Caco-2 (cell line): ENCODE measurements at regions not wholly inside any gene's neighbourhood (a gene's known extent, or its start where the extent isn't known, plus 50 kb on each side); places are given as distances from the start of the nearest gene placed in this dataset.

Experiments used
- BruUV-seq: library from RNA; stranded (reverse); fragments of 400-500 nt; replicated peaks from 2 replicates; lab custom pipeline; 2021; lab: Mats Ljungman, UMichigan
- CTCF ChIA-PET: fragments of 300-600 bp; sonication (Branson Sonifier 250); formaldehyde crosslinking; loops from one replicate; lab custom pipeline; 2022; ENCODE audit warnings: antibody characterized with exemption; lab: Charles Lee
- POLR2A ChIA-PET: fragments of 300-600 bp; sonication (Branson Sonifier 250); formaldehyde crosslinking; loops from one replicate; lab custom pipeline; 2022; ENCODE audit warnings: antibody characterized with exemption; lab: Charles Lee
- DNase-seq, 2 experiments: peaks; one replicate each; pipeline versions ENCODE4 v3.0.0 to v3.0.0-alpha.2; 2020 to 2022
- H3K27me3 ChIP-seq: replicated peaks from 2 replicates; pipeline ENCODE4 v1.6.0; 2011; ENCODE audit warnings: low read length; ENCODE audit not compliant: control insufficient read depth, insufficient read depth
- H3K36me3 ChIP-seq: 2 replicates; pipeline ENCODE4 v1.5.1; 2011; ENCODE audit warnings: low read length; ENCODE audit not compliant: control insufficient read depth, insufficient read depth
- H3K4me1 ChIP-seq: fragments of 250-450 bp; sonication (Bioruptor Pico); 2 replicates; pipeline ENCODE4 v1.5.1; 2020; ENCODE audit warnings: mild to moderate bottlenecking
- H3K4me3 ChIP-seq: 2 replicates; pipeline ENCODE4 v1.5.1; 2011; ENCODE audit warnings: low read depth, mild to moderate bottlenecking, control low read depth, low read length
- H3K9me3 ChIP-seq: fragments of 250-450 bp; sonication (Bioruptor Pico); 2 replicates; pipeline ENCODE4 v1.5.1; 2020; ENCODE audit warnings: mild to moderate bottlenecking, moderate library complexity
- H3K27ac Mint-ChIP-seq: one replicate; pipeline ENCODE4 v1.8.0; 2022; ENCODE audit warnings: mixed read lengths; ENCODE audit not compliant: unreplicated experiment
- H3K27me3 Mint-ChIP-seq: one replicate; pipeline ENCODE4 v1.8.0; 2022; ENCODE audit warnings: mixed read lengths; ENCODE audit not compliant: insufficient read depth, unreplicated experiment
- H3K36me3 Mint-ChIP-seq: one replicate; pipeline ENCODE4 v1.8.0; 2022; ENCODE audit warnings: mild to moderate bottlenecking, mixed read lengths; ENCODE audit not compliant: insufficient read depth, unreplicated experiment
- H3K4me1 Mint-ChIP-seq: one replicate; pipeline ENCODE4 v1.8.0; 2022; ENCODE audit warnings: low read depth, mixed read lengths; ENCODE audit not compliant: unreplicated experiment
- H3K4me3 Mint-ChIP-seq: one replicate; pipeline ENCODE4 v1.8.0; 2022; ENCODE audit warnings: mild to moderate bottlenecking, moderate library complexity, mixed read lengths; ENCODE audit not compliant: unreplicated experiment
- H3K9me3 Mint-ChIP-seq: one replicate; pipeline ENCODE4 v1.8.0; 2022; ENCODE audit warnings: mixed read lengths; ENCODE audit not compliant: unreplicated experiment
- CTCF ChIP-seq, 2 experiments: fragments of 200-600 bp in 1 of 2; IDR thresholded peaks; 1 replicate in 1 of 2; 2 replicates in 1 of 2; pipeline versions ENCODE4 v1.5.1 to v1.8.0; 2011 to 2022; ENCODE audit warnings: antibody characterized with exemption in 1 of 2, control low read depth in 1 of 2, inconsistent platforms in 1 of 2, low read depth in 1 of 2, low read length in 1 of 2, mild to moderate bottlenecking in 1 of 2, moderate library complexity in 1 of 2; ENCODE audit not compliant: insufficient read depth in 1 of 2, severe bottlenecking in 1 of 2, unreplicated experiment in 1 of 2
- intact Hi-C: fragments of 100-400 bp; cut with micrococcal nuclease; formaldehyde crosslinking; loops from one replicate; pipeline ENCODE4 v1.10.0; 2022; ENCODE audit not compliant: unreplicated experiment

DNA sequence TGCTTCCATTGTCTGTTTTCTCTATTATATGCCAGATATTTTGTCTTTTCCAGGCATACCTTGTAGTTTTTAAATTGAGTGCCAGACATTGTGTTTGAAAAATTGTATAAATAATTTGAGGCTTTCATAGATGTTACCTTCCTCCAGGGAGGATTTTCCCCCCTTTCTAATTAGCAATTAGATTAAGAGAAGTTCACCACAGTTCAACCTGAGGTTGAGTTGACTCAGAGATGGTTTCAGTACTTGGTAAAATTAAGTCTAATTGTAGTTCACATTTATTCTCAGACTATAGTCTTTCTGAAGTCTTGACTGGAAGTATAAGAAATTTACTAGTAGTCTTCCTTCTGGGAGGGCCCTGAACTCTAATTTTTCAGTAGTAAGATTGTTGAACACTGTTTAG, 104.1 kb upstream of the SCEL start:
- no peak overlapping the region for H3K27ac Mint-ChIP-seq
- H3K27me3 Mint-ChIP-seq, result no peaks in the 10 kb centered on the region
- POLR2A ChIA-PET, result no interaction called here
- H3K4me3 Mint-ChIP-seq, result no peak overlapping the region
- no peaks in the 10 kb centered on the region for H3K4me1 Mint-ChIP-seq
- intact Hi-C loops, result no loop called here
- BruUV-seq, result no TSS peak
- H3K9me3 ChIP-seq, result no peaks in the 10 kb centered on the region
- no peak for DNase-seq
- no peak overlapping the region for H3K4me3 ChIP-seq
- CTCF ChIA-PET, result no interaction called here
- no peak for TF ChIP-seq CTCF (IDR thresholded peaks at IDR 0.05; ENCODE audit: insufficient read depth in 1 of 2, low read depth in 1 of 2, low read length in 1 of 2, severe bottlenecking in 1 of 2, unreplicated experiment in 1 of 2)
- H3K36me3 ChIP-seq, result no peaks in the 10 kb centered on the region
- no peaks in the 10 kb centered on the region for H3K36me3 Mint-ChIP-seq
- no peaks in the 10 kb centered on the region for H3K9me3 Mint-ChIP-seq
- H3K27me3 ChIP-seq, result no peaks in the 10 kb centered on the region
- no peaks in the 10 kb centered on the region for H3K4me1 ChIP-seq

- Mint-ChIP-seq H3K27ac (no peak overlapping the region), H3K4me1 (no peaks in the 10 kb centered on the region), H3K4me3 (no peak overlapping the region), H3K27me3 (no peaks in the 10 kb centered on the region), H3K36me3 (no peaks in the 10 kb centered on the region), H3K9me3 (no peaks in the 10 kb centered on the region)
- no peaks in the 10 kb centered on the region for H3K36me3 ChIP-seq
- no peak for DNase-seq
- no peaks in the 10 kb centered on the region for H3K9me3 ChIP-seq
- ChIA-PET POLR2A (no interaction called here), CTCF (no interaction called here)
- no peaks in the 10 kb centered on the region for H3K27me3 ChIP-seq
- no peak overlapping the region for H3K4me3 ChIP-seq
- intact Hi-C loops, result no loop called here
- H3K4me1 ChIP-seq, result no peaks in the 10 kb centered on the region
- no peak for TF ChIP-seq CTCF (IDR thresholded peaks at IDR 0.05; ENCODE audit: insufficient read depth in 1 of 2, low read depth in 1 of 2, low read length in 1 of 2, severe bottlenecking in 1 of 2, unreplicated experiment in 1 of 2)
- BruUV-seq, result no TSS peak
Observed at GRCh38 chr13:77430377-77430951, 103.6 kb upstream of the MYCBP2 start.

DNA sequence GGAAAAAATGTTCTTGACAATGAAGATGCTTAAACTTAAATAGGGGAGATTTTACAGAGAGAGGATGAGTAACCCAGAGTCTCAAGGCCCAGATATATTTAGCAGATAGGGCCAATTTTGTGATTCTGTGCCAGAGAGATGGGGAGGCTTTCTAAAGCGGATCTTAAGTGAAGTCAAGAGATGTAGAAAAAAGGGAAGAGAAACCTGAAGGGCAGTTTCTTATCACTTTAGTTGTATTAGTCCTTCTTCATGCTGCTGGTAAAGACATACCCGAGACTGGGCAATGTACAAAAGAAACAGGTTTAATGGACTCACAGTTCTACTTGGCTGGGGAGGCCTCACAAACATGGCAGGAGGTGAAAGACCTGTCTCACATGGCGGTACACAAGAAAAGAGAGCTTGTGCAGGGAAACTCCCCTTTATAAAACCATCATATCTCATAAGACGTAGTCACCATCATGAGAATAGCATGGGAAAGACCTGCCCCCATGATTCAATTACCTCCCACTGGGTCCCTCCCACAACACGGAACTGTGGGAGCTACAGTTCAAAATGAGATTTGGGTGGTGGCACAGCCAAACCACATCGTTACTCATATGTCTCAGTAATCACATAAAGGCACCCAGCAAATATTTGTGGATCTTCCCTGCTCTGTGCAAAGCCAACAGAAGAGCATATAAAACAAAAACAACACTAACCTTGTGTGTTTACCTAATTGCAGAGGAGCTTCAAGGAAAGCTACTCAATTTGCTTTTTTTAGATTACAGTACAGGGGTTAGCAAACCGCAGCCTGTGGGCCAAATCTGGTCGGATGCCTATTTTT, 102.6 kb upstream of the MYCBP2 start:
- ChIA-PET POLR2A (no interaction called here), CTCF (no interaction called here)
- intact Hi-C loops, result no loop called here
- Mint-ChIP-seq H3K27me3 (no peaks in the 10 kb centered on the region), H3K4me1 (no peaks in the 10 kb centered on the region), H3K36me3 (no peaks in the 10 kb centered on the region), H3K9me3 (no peaks in the 10 kb centered on the region), H3K27ac (no peak overlapping the region), H3K4me3 (no peak overlapping the region)
- Histone ChIP-seq H3K27me3 (no peaks in the 10 kb centered on the region), H3K36me3 (no peaks in the 10 kb centered on the region), H3K4me3 (no peak overlapping the region), H3K4me1 (no peaks in the 10 kb centered on the region), H3K9me3 (no peaks in the 10 kb centered on the region)
- TF ChIP-seq CTCF (IDR thresholded peaks at IDR 0.05; ENCODE audit: insufficient read depth in 1 of 2, low read depth in 1 of 2, low read length in 1 of 2, severe bottlenecking in 1 of 2, unreplicated experiment in 1 of 2), result no peak
- BruUV-seq, result no TSS peak
- DNase-seq, result no peak
